ENCODE measurements at regions not wholly inside any gene's neighbourhood (a gene's known extent, or its start where the extent isn't known, plus 50 kb on each side); places are given as distances from the start of the nearest gene placed in this dataset.
"Not testable (repeated sequence)": the region's sequence is repeated elsewhere in the genome, so short reads cannot be mapped to it uniquely, and the experiment has no call there.

DNA sequence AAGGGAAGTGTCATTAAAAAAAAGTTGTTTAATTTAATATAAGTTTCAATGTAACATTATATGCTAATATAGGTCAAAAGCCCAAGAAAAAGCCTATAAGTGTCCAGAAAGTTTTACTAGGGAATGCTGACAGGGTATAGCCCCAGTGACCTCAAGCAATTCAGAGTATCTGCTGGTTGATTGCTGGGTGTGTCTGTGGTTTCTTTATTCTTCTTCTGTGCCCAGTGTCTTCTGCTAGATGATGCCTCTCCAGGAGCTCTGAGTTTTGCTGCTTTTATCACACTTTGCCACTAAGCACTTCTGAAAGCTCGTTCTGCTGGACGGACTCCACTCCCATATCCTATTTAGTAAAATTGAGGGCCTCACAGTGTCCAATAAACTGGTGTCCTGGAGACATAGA is 212.2 kb upstream of the NRG3 start:
- H3K27me3 ChIP-seq, result no peaks in the 10 kb centered on the region
- no peaks in the 10 kb centered on the region for H3K36me3 ChIP-seq
- no peak overlapping the region for H3K27ac ChIP-seq
- H3K4me1 ChIP-seq, result no peaks in the 10 kb centered on the region
- WGBS, result 80% methylated on average over 2 of the region's 2 CpGs
- DNase-seq (ENCODE audit: low spot score in 2 of 2), result no peak
- H3K9me3 ChIP-seq, result no peaks in the 10 kb centered on the region
- H3K4me3 ChIP-seq, result no peak overlapping the region
- no peak for TF ChIP-seq POLR2AphosphoS5 (IDR thresholded peaks at IDR 0.05)
- no peak for TF ChIP-seq POLR2A (IDR thresholded peaks at IDR 0.05)
- TF ChIP-seq, protein P1, sequence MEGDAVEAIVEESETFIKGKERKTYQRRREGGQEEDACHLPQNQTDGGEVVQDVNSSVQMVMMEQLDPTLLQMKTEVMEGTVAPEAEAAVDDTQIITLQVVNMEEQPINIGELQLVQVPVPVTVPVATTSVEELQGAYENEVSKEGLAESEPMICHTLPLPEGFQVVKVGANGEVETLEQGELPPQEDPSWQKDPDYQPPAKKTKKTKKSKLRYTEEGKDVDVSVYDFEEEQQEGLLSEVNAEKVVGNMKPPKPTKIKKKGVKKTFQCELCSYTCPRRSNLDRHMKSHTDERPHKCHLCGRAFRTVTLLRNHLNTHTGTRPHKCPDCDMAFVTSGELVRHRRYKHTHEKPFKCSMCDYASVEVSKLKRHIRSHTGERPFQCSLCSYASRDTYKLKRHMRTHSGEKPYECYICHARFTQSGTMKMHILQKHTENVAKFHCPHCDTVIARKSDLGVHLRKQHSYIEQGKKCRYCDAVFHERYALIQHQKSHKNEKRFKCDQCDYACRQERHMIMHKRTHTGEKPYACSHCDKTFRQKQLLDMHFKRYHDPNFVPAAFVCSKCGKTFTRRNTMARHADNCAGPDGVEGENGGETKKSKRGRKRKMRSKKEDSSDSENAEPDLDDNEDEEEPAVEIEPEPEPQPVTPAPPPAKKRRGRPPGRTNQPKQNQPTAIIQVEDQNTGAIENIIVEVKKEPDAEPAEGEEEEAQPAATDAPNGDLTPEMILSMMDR (IDR thresholded peaks at IDR 0.05), result no peak
- TF ChIP-seq EP300 (IDR thresholded peaks at IDR 0.05), result no peak

DNA sequence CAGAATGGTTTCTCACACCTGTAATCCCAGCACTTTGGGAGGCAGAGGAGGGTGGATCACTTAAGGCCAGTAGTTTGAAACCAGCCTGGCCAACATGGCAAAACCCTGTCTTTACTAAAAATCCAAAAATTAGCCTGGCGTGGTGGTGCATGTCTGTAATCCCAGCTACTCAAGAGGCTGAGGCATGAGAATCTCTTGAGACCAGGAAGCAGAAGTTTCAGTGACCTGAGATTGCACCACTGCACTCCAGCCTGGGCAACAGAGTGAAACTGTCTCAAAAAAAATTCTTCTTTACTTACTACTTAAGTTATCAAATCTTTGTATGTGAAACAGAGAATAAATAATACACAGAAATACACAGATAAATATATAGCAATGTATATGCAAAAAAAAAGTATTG is 210.2 kb upstream of the NRG3 start:
- H3K27ac ChIP-seq; H3K36me3 ChIP-seq; H3K4me1 ChIP-seq; H3K9me3 ChIP-seq; H3K27me3 ChIP-seq; DNase-seq (ENCODE audit: low spot score in 2 of 2); H3K4me3 ChIP-seq: not testable (repeated sequence)
- WGBS, result 79% methylated on average over 1 of the region's 1 CpG

DNA sequence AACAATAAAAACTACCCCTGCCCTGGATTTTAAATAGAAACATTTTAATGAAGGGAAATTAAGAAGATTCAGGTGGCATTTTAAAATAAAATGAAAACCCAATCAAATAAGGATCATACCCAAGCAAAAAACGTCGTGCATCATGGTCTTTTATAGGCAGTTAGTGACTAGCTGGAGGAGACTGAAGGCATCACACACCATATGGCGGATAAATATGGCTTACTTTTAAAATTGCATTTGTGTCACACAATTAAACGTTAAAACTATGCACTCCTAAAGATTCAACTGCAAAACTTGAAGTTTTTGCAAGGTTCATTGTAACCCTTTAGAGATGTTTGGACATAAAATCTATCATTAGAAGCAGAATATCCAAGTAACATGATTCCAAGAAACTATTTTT is 200.1 kb upstream of the NRG3 start:
- 82% methylated on average over 4 of the region's 4 CpGs for WGBS
- TF ChIP-seq POLR2AphosphoS5 (IDR thresholded peaks at IDR 0.05) (no peak), EP300 (IDR thresholded peaks at IDR 0.05) (no peak), POLR2A (IDR thresholded peaks at IDR 0.05) (no peak)
- TF ChIP-seq, protein P1 (IDR thresholded peaks at IDR 0.05), result no peak
- H3K27ac ChIP-seq, result no peak overlapping the region
- no peaks in the 10 kb centered on the region for H3K4me1 ChIP-seq
- H3K9me3 ChIP-seq, result no peaks in the 10 kb centered on the region
- DNase-seq (ENCODE audit: low spot score in 2 of 2), result no peak
- no peaks in the 10 kb centered on the region for H3K27me3 ChIP-seq
- H3K4me3 ChIP-seq, result no peak overlapping the region
- no peaks in the 10 kb centered on the region for H3K36me3 ChIP-seq

DNA sequence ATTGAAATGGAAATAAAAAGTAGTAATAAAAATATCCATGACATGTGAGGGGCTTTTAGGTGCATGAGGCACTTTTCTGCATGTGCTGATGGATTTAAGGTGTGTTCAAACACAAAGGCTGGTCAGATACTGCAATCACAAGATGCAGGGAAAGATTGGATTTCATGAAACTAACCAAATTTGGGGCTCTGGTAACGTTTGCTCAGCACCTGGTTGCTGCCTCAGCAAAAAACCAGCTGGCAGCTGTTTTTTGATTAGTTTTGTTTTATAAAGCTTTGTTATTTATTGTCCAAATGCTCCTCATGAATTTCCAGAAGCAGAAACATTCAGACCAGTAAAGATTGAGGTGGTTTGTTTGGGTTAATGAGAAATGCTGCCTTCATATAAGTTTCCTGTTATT is 195.7 kb upstream of the NRG3 start:
- H3K4me3 ChIP-seq, result no peak overlapping the region
- H3K4me1 ChIP-seq, result no peaks in the 10 kb centered on the region
- no peaks in the 10 kb centered on the region for H3K27me3 ChIP-seq
- TF ChIP-seq EP300 (IDR thresholded peaks at IDR 0.05) (no peak), POLR2A (IDR thresholded peaks at IDR 0.05) (no peak), POLR2AphosphoS5 (IDR thresholded peaks at IDR 0.05) (no peak)
- TF ChIP-seq, protein P1 (IDR thresholded peaks at IDR 0.05), result no peak
- H3K9me3 ChIP-seq, result no peaks in the 10 kb centered on the region
- no peaks in the 10 kb centered on the region for H3K36me3 ChIP-seq
- no peak for DNase-seq (ENCODE audit: low spot score in 2 of 2)
- no peak overlapping the region for H3K27ac ChIP-seq
- WGBS, result 26% methylated on average over 1 of the region's 1 CpG

DNA sequence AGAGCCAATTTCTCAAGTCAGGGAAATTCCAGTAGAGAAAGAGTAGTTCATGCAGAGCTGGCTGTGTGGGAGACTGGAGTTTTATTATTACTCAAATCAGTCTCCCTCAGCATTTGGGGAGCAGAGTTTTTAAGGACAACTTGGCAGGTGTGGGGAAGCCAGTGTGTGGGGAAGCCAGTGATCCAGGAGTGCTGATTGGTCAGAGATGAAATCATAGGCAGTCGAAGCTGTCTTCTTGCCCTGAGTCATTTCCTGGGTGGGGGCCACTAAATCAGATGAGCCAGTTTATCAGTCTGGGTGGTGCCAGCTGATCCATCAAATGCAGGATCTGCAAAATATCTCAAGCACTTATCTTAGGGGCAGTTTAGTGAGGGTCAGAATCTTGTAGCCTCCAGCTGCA is 194.6 kb upstream of the NRG3 start:
- no peaks in the 10 kb centered on the region for H3K4me1 ChIP-seq
- no peak overlapping the region for H3K27ac ChIP-seq
- H3K9me3 ChIP-seq, result no peaks in the 10 kb centered on the region
- 13% methylated on average over 1 of the region's 1 CpG for WGBS
- no peaks in the 10 kb centered on the region for H3K36me3 ChIP-seq
- TF ChIP-seq, protein P1 (IDR thresholded peaks at IDR 0.05), result no peak
- TF ChIP-seq EP300 (IDR thresholded peaks at IDR 0.05) (no peak), POLR2AphosphoS5 (IDR thresholded peaks at IDR 0.05) (no peak), POLR2A (IDR thresholded peaks at IDR 0.05) (no peak)
- no peak for DNase-seq (ENCODE audit: low spot score in 2 of 2)
- H3K27me3 ChIP-seq, result no peaks in the 10 kb centered on the region
- H3K4me3 ChIP-seq, result no peak overlapping the region

DNA sequence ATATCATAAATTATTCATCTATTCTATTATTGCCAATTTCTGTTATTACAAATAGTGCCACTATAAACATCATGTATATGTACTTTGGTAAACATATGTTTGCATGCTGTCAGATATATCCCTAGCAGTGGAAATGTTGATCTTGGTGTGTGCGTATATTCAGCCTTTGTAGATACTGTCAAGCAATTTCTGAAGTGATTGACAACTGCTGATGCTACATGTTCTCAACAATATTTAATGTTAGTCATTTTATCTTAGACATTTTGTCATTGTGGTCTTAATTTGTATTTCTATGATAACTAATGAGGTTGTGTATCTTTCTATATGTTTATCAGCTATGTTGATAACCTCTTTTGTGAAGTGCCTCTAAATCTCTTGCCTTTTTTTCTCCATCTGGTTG is 186.5 kb upstream of the NRG3 start:
- Histone ChIP-seq H3K27ac (no peak overlapping the region), H3K4me3 (no peak overlapping the region), H3K36me3 (no peaks in the 10 kb centered on the region), H3K4me1 (no peaks in the 10 kb centered on the region), H3K9me3 (peaks cover 5% of the 10 kb centered on the region), H3K27me3 (no peaks in the 10 kb centered on the region)
- no peak for DNase-seq (ENCODE audit: low spot score in 2 of 2)
- TF ChIP-seq POLR2AphosphoS5 (IDR thresholded peaks at IDR 0.05) (no peak), EP300 (IDR thresholded peaks at IDR 0.05) (no peak), POLR2A (IDR thresholded peaks at IDR 0.05) (no peak)
- TF ChIP-seq, protein P1 (IDR thresholded peaks at IDR 0.05), result no peak
- whole genome bisulfite sequencing, result 94% methylated on average over 1 of the region's 1 CpG
